CD4-positive, alpha-beta T cell treated with Interleukin-6 for 4 hours (primary cell): ENCODE measurements at regions not wholly inside any gene's neighbourhood (a gene's known extent, or its start where the extent isn't known, plus 50 kb on each side); places are given as distances from the start of the nearest gene placed in this dataset.
"Not testable (repeated sequence)": the region's sequence is repeated elsewhere in the genome, so short reads cannot be mapped to it uniquely, and the experiment has no call there.

ENCODE experiments used
- DNase-seq: peaks from one replicate; pipeline ENCODE4 v3.0.0-alpha.2; 2020; ENCODE audit warnings: mixed read lengths

DNA sequence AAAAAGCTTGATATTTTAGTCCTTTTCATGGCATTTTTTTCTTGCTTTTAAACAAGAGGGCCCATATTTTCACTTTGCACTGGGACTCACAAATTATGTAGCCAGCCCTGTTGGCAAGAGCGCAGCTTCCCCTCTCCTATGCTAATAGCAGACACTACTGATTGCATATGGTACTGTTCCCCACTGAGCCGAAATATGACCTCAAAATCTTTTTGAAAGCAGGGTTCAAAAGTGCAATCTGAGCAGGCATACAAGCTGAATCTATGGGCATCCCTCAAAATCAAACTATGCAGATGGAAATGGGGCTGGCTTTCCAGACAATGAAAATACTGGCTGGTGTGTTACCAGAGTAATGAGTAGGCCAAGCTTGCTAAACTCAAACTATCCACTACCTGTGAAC is 225.2 kb upstream of the SETMAR start:
- DNase-seq: no peak

GRCh38 chr3:4078903-4079302 is 224.3 kb upstream of the SETMAR start:
- DNase-seq: no peak

DNA sequence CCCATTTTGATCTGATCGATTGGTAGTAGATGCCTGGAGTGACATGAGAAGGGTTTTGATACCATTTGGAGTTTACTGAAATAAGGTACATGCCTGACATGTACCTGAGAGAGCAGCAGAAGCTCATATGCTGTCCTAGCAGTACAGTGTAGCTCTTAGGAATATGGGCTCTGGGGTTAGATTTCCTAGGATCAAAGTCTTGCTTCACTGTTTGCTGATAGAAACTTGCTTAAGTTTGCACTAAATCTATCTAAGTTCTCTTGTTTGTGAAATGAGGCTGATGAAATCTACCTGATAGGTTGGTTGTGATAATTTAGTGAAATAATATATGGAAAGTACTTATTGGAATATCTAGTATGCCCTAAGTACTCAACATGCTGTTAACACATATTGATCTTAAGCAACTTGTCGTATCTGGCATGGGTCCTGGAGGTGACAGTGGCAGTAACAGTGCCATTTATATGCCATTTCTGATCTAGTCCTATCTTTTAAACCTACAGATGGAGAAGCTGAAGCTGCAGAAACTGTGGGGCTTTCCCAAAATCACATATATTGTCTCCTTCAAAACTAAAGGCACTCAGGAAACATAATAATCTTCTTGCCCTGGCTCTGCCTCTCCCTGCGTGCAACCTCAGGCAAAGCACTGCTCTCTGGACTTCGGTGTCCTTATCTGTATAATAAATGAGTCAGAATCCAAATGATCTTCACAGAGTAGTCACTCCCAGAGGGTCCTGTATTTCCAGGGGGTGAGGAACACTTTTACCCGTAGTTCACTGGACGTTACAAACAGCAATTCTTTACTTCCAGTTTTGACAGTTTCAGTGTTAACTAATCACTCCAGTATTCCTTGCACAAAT is 223.6 kb upstream of the SETMAR start:
- DNase-seq: no peak

- DNase-seq: no peak
Measured at GRCh38 chr3:4083225-4084015, 219.7 kb upstream of the SETMAR start.

DNA sequence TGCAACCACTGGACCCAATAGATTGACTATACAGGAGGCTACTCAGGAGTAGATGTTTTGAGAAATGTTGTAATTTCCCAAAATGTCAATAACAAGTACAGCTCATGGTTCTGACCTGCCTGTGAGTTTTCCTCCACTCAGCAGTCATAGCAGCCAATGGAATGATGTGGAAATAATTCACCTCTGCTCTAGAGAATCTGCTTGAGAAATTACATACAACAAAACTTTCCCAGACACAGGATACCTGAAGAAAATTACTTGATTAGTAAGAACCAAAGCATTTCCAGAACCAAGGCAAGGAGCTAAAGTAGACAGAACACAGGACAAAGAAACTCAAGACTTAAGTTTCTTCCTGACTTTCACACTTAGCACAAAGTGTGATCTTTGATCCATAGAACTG is 218.9 kb upstream of the SETMAR start:
- DNase-seq: no peak

DNA sequence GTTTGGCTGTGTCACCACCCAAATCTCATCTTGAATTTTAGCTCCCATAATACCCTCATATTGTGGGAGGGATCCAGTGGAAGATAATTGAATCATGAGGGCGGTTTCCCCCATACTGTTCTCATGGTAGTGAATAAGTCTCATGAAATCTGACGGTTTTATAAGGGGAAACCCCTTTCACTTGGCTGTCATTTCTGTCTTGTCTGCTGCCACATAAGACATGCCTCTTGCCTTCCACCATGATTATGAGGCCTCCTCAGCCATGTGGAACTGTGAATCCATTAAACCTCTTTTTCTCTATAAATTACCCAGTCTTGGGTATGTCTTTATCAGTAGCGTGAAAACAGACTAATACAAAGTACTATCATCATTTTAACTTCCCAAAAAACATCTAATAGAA is 216.5 kb upstream of the SETMAR start:
- not testable (repeated sequence) for DNase-seq

- no peak for DNase-seq
Measured at GRCh38 chr3:4091786-4092185, 211.4 kb upstream of the SETMAR start.

- no peak for DNase-seq
Measured at GRCh38 chr3:4097801-4098200, 205.4 kb upstream of the SETMAR start.

- no peak for DNase-seq
Measured at GRCh38 chr3:4099607-4100006, 203.6 kb upstream of the SETMAR start.

DNA sequence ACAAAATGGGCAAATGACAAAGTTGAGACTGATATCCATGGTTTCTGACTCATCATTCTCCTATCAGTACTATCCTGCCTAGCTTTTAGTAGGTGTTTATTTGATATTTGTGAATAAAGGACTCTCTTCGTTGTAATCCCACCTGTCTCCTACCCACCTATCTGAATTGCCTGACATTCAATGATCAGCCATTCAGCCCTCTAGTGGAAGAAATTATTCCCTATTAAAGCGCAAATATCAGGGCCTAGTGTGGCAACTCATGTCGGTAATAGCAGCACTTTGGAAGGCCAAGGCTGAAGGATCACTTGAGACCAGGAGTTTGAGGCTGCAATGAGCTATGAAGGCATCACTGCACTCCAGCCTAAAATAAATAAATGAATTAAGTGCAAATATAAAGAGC is 195.7 kb upstream of the SETMAR start:
- DNase-seq: no peak

DNA sequence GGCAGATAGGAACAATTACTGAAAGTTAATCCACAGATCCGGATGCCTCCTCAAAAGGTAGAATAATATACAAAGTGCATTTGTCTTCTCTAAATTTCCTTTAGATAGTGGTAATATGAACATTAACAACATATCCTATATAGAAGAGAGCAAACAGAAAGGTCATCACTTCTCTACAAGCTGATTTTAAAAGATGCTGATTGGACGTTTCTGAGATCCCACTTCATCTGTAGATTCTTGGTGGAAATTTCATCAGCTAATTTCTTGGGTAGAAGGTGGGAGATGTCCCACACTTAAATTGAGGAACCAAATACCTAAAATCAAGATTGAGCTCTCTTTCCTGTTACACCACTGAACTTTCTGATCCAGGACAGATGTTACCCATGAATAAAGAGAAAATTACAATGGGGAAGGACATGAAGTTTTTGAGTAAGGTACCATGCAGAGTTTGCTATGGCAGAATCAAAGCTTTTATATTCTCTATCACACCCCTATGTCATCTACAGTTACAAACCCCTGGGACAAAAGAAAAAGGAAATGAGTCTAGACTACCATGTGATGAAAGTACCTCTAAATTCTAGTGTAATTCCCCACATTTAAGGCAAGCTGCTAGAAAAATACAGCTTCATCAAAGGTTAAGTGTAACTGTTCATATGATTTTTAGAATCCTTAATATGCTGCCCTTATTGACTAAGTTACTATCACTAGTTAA is 189.2 kb upstream of the SETMAR start:
- no peak for DNase-seq

DNA sequence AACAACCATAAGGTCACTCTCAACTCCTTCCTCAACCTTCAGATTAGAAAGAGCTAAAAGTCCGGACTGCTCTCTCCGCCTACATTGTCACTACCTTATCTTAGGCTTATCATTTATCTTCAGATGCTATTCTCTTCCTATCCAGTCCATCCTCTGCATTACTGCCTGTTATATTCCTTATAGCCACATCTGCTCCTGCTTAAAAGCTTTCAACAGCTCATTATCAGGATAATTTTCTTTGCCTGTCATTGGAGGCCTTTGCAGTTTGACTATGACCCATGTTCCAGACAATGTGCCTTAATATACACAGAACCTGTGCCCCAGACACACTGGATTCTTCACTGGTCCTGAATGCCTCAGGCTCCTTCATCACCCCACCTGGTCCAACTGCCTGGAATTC is 184.1 kb upstream of the SETMAR start:
- DNase-seq: no peak

GRCh38 chr3:4125576-4125975 is 177.6 kb upstream of the SETMAR start:
- no peak for DNase-seq

- DNase-seq: no peak
Measured at GRCh38 chr3:4138150-4138785, 164.9 kb upstream of the SETMAR start.

DNA sequence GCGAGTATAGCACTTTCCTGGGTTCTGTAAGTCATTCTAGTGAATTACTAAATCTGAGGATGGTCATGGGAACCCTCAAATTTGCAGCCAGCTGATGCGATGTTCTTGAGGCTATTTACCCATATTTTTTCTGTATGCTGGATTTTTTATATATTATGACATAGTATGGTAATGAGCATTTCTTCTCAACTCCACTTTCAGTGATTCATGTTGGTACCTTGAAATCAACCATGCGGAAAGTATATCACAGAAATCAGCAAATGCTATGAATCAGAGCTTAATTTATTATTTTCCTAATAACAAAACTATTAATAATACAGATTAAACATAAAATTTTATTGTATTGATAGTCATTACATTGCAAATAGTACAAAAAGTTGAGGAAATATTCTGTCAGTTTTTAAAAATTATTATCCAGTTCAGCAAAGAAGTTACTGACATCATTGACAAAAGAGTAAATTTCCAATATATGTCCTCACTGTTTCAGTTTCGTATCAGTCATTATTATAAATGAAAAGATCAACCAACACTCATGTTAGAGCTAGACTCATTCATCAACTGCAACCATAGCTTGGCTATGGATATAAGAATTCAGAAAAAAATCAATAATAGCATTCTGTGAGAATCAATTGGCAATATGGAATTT is 164.3 kb upstream of the SETMAR start:
- DNase-seq: no peak

GRCh38 chr3:4139462-4140140 is 163.6 kb upstream of the SETMAR start:
- no peak for DNase-seq

GRCh38 chr3:4140921-4141320 is 162.2 kb upstream of the SETMAR start:
- DNase-seq: no peak

- DNase-seq: no peak
Measured at GRCh38 chr3:4147556-4148118, 155.5 kb upstream of the SETMAR start.

DNA sequence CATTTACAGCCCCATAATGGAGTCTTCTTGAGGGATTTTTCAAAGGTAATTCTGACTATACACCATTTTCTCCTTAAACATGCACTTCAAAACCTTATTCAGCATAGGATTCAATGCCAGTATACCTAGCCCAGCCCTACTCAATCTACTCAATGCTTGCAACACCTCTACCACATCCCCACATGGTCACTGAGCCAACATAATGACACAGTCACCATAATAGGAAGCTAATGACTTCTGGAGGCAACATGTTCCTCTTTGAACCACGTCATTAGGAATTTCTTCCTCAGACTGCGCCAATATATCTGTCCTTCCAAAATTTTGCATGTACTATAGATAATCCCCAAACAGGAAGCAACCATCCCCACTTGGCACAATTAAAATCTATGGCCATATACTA is 153.9 kb upstream of the SETMAR start:
- DNase-seq: no peak

DNA sequence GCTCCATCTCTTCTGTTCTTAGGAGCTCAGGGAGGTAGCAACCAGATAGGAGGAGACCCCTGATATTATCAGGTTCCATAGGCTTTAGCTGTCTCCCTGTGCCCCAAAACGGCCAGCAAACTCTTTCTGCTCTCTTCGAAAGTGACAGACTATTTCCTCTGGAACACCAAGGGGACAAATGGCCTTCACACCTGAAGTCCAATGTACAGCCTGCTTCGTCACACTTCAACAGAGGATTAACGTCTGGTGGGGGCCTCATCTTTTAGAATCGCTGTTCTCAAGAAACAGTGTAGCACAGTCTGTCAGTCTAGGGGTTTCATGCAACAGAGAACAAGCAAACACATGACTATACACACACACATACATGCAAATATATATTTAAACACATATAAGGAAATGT is 152.4 kb upstream of the SETMAR start:
- no peak for DNase-seq

DNA sequence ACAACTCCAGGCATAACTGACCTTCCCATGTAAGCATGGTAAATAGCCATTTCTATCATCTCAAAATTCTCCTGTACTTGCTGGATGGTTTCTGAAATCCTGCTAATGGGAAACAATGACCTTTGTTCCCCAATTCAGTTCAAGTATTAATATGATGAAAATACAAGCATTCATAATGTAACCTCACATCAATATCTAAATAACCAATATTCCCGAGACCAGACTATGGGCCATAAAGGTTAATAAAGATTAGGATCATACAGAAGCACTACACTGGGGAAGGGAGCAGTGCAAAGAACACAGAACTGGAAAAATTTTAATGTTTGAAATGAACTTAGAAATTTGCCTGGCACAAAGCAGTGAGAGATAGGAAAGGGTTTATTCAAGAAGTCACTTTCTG is 151.3 kb upstream of the SETMAR start:
- DNase-seq: no peak

DNA sequence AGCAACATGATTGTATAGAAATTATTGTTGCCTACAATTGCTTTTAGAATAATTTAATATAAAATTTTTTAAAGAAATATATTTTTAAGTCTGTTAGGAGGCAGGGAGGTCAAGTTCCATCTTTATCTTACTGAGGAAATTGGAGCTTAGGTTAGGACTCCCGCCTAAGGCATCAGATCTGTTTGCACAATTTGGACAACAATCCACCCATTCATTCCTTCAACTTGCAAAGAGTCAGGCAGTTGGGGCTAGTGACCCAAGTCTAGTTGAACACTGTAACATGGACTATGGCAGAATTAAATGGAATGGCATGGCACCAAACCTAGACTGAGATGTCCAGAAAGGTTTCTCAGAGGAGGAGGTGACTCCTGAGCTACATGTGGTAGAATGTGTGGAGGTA is 149.4 kb upstream of the SETMAR start:
- DNase-seq: no peak
